ENCODE measurements at regions not wholly inside any gene's neighbourhood (a gene's known extent, or its start where the extent isn't known, plus 50 kb on each side); places are given as distances from the start of the nearest gene placed in this dataset.

GRCh38 chr6:1504465-1504864 lies 105.2 kb upstream of the FOXC1 start:
- TF ChIP-seq POLR2AphosphoS5 (IDR thresholded peaks at IDR 0.05; ENCODE audit: low read depth, low read length) (no peak), POLR2A (IDR thresholded peaks at IDR 0.05; ENCODE audit: low read depth, low read length) (no peak), TAF1 (IDR thresholded peaks at IDR 0.05; ENCODE audit: borderline replicate concordance, low read depth, low read length) (no peak)
